Stimulated activated CD8-positive, alpha-beta memory T cell treated with anti-CD3 and anti-CD28 coated beads, Interleukin-7, amount 100 ng/mL, for 24 hours (primary cell): ENCODE measurements at regions not wholly inside any gene's neighbourhood (a gene's known extent, or its start where the extent isn't known, plus 50 kb on each side); places are given as distances from the start of the nearest gene placed in this dataset.

Source experiments
- DNase-seq: peaks from one replicate; pipeline ENCODE4 v3.0.0-alpha.2; 2020; ENCODE audit warnings: low read depth

GRCh38 chr20:58162986-58163385 is 65.5 kb downstream of the ANKRD60 start:
- DNase-seq: no peak

GRCh38 chr20:58161192-58161591 is 67.3 kb downstream of the ANKRD60 start:
- no peak for DNase-seq

GRCh38 chr20:58160451-58161061 is 67.9 kb downstream of the ANKRD60 start:
- DNase-seq: no peak

- no peak for DNase-seq
These were observed 73.1 kb downstream of the ANKRD60 start for GRCh38 chr20:58155148-58155925.

- DNase-seq: no peak
These were observed 74.3 kb downstream of the ANKRD60 start for GRCh38 chr20:58154113-58154512.

GRCh38 chr20:58153121-58153520 is 75.3 kb downstream of the ANKRD60 start:
- no peak for DNase-seq

GRCh38 chr20:58150772-58151171 is 77.7 kb downstream of the ANKRD60 start:
- no peak for DNase-seq

GRCh38 chr20:58149437-58150091 is 78.9 kb downstream of the ANKRD60 start:
- no peak for DNase-seq

- DNase-seq: no peak
These were observed 79.6 kb downstream of the ANKRD60 start for GRCh38 chr20:58148891-58149290.

GRCh38 chr20:58147628-58148370 is 80.7 kb downstream of the ANKRD60 start:
- no peak for DNase-seq

GRCh38 chr20:58146746-58147140 is 81.7 kb downstream of the ANKRD60 start:
- no peak for DNase-seq

GRCh38 chr20:58146081-58146745 is 82.2 kb downstream of the ANKRD60 start:
- no peak for DNase-seq

GRCh38 chr20:58145506-58146080 is 82.9 kb downstream of the ANKRD60 start:
- DNase-seq: no peak

- DNase-seq: no peak
These were observed 84.4 kb downstream of the ANKRD60 start for GRCh38 chr20:58144096-58144495.

- no peak for DNase-seq
These were observed 84.9 kb downstream of the ANKRD60 start for GRCh38 chr20:58143531-58143930.

GRCh38 chr20:58142843-58143185 is 85.6 kb downstream of the ANKRD60 start:
- DNase-seq: no peak

GRCh38 chr20:58141971-58142842 is 86.2 kb downstream of the ANKRD60 start:
- no peak for DNase-seq

GRCh38 chr20:58141496-58141895 is 87.0 kb downstream of the ANKRD60 start:
- DNase-seq: no peak

GRCh38 chr20:58140787-58141425 is 87.5 kb downstream of the ANKRD60 start:
- no peak for DNase-seq
